Stimulated activated CD8-positive, alpha-beta memory T cell treated with anti-CD3 and anti-CD28 coated beads, Interleukin-4, amount 100 ng/mL, for 4 hours (primary cell): ENCODE measurements at regions not wholly inside any gene's neighbourhood (a gene's known extent, or its start where the extent isn't known, plus 50 kb on each side); places are given as distances from the start of the nearest gene placed in this dataset.

Source experiments
- DNase-seq, 2 donors: peaks; one replicate each; pipeline ENCODE4 v3.0.0-alpha.2; 2020; ENCODE audit warnings: low read depth in 2 of 2, low spot score in 1 of 2

DNA sequence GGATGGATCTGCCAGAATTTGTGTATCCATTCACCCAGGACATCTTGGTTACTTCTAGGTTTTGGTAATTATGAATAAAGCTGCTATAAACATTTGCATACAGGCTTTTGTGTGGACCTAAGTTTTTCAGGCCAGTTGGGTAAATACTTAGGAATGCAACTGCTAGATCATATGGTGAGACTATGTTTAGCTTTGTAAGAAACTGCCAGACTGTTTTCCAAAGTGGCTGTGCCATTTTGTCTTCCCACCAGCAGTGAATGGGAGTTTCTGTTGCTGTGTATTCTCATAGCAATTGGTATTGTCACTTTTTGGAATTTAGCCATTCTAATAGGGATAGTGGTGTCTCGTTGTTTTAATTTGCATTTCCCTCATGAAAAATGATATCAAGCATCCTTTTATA, 133.0 kb downstream of the KIF26A start:
- DNase-seq = no peak

DNA sequence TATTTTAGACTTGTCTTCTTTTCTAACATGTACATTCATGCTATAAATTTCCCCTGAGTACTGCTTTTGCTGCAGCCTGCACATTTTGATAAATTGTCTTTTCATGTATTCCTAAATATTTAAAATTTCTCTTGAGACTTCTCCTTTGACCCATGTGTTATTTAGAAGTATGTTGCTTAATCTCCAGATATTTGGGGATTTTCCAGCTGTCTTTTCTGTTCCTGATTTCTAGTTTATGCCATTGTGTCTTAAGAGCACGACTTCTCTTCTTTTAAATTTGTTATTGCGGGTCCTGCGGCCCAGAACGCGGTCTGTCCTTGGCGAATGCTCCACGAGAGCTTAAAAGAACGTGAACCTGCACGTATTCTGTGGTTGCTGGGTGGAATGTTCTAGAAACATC, 136.4 kb downstream of the KIF26A start:
- DNase-seq = no peak

DNA sequence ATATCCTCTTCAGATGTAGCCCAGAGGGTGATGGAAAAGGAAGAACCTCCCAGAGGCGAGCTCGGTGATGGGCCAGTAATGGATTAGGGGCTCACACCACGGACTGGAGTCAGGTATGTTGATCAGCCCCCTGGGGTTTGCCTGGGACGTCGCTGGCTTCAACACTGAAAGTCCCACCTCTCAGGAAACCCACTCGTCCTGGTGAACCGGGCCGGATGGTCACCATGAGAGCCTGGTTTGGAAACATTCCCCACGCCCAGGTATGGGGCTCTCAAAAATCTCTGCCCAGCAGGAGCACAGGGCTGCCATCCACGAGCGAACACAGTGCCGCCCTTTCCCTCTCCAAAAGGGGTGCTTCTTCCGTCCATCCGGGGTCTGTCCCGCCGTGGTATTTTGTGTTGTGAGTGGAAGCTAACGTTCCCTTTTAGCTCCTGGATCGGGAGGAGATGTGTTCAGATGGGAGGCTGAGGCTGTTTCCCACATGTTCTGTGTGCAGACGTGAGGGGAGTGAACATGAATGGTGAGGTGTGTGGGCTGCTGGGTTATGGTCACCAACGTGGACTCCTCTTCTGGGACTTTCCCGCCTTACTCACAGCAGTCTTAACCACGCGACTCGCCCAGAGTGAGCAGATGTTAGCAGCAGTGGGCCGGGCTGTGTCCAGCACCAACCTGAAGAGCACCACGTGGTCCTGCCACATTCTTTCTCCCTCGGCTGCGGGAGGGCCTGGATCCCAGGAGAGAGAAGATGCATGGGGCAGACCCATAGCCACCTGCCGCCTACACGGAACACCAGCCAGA, 139.2 kb downstream of the KIF26A start:
- no peak for DNase-seq

DNA sequence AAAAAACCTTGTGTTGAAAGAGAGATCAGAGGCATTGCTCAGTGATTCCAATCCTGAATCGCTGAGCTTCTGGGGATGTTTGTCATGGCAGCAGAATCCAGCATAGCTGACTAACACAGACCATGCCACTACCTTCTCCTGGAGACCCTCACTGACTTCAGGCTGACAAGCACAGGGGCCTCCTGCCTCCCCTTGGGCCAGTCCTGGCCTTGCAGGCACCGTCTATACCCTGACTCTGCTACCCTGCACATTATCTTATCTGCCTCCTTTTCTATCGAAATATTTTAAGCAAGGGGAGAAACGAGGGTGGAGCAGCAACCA, 139.8 kb downstream of the KIF26A start:
- no peak for DNase-seq

DNA sequence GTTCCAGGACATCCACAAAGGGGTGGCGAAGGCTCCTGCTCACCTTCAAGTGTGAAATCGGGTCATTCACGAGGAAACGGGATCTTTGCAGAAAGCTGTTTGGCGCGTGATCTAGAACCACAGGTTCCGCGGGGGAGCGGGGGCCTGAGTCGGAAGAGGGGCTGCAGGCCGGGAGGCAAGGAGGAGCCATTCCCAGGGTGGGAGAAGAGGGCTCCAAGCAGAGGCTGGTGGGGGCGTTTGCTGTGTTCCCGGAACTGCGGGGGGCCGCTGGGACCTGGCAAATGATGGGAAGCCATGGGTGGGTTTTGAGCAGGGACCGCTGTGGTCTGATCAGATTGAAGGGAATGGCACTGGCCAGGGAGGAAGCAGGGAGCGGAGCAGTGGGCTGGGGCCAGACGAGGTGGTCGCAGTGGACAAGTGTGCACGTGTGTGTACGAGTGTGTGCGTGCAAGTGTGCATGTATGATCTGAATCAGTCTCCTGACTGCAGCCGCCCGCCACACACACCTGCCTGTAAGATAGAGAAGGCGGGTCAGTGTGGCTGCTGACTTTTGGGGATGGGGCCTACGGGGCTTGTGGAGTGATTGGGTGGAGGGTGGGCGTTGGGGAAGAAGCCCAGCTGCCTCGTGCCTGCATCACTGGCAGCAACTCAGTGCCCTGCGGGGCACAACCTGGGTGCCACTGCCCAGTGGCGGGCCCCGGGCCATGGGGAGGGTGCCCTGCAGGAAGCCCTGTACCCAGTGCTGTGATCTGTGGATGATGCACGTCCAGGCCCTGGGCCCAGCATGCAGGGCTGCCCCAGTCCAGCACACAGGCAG, 141.9 kb downstream of the KIF26A start:
- DNase-seq = no peak

DNA sequence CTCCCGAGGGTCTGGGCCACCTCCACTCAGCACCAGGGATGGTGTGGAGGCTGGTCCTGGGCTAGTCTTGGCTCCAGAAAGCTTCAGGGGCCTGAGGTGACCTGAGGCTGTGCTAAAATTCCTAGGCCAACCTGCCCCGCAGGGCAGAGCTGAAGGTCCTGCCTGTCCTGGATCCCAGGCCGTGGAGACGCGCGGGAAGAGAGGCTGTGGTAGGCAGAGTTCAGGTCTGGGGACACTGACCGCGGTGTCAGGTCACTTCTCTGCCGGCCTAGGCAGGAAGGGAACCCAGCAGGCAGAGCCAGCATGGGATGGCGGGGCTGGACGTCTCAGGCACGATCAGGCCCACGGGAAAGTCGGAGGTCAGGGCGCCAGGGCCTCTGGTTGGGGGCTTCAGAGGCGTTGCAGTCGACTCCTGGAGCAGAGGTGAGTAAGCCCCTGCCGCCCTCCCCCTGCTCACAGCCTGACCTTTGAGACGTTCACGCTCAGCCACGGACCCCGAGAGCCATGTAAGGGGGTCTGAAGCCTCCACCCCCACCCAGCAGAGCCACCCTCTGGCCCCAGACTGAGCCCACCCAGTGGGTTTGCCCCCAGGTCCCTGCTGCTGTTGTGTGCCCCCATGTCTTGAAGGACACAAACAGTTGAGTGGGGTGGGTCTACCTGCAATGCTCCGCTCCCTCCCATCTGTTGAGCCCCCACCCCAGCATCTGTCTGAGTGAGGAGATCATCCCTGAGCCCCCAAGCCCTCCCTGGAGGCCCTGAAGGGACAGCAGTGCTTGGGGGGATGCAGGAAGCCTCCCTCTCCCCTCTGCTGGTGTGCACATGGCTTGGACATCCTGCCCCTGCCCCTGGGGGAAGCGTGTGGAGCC, 142.7 kb downstream of the KIF26A start:
- no peak for DNase-seq

DNA sequence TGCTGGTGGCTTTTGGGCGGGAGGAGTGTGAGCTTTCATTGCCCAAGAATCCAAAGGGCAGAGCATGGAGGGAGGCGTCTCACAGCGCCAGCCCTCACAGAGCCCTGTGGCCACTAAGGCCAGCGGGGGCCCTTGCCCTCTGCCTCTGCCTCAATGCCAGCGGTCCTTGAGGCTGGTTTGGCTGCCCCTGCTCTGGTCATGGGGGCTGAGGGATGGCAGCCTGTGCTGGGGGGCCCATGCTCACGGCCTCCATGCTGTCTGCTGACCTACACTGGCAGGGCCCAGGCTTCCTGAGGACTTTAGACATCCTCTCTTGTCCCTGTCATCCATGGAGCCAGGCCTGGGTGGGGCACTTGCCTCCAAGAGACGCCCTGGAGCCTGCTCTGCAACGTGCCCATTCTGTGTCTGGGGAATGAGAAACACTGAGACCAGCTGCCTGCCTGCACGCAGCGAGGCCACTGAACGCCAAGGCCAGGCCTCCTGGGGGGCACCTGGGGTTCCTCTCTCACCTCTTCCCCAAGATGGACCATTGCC, 143.4 kb downstream of the KIF26A start:
- no peak for DNase-seq

DNA sequence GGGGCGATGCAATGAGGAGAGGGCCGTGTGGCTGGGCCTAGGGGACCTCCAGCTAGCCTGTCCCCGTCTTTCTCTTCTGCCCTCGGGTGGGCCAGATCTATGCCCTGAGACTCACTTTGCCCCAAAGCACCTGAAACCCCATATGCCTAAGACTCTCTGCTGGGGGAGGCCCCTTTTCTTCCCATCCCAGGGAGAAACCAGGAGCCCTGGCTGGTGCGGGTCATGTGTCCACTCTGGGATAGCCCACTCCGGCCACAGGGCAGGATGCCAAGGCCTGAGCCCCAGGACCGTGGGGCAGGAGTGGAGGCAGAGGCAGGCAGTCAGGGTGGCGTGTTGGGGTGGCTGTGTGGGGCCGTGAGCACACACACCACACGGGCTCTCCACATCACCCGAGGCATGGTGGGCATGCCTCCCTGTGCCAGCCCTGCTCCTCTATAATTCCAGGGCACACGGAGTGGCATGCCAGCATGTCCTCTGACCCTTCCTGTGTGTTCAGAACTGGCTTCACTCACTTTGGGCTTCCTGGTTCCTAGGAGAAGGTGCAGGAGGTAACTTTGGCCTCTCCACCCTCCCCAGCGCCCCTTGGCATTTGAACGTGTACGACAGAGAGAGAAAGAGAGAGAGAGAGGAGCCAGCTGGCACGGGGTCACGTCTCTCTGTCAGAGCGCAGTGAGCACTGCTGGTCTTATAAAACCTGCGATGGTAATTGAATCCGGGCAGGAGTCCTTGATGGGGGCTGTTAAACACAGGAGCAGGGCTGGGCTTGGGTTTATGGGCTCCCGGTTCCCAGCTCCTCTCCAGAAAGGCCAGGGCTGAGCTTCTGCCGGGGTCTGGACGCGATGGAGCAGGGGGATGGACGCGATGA, 144.2 kb downstream of the KIF26A start:
- DNase-seq = no peak

DNA sequence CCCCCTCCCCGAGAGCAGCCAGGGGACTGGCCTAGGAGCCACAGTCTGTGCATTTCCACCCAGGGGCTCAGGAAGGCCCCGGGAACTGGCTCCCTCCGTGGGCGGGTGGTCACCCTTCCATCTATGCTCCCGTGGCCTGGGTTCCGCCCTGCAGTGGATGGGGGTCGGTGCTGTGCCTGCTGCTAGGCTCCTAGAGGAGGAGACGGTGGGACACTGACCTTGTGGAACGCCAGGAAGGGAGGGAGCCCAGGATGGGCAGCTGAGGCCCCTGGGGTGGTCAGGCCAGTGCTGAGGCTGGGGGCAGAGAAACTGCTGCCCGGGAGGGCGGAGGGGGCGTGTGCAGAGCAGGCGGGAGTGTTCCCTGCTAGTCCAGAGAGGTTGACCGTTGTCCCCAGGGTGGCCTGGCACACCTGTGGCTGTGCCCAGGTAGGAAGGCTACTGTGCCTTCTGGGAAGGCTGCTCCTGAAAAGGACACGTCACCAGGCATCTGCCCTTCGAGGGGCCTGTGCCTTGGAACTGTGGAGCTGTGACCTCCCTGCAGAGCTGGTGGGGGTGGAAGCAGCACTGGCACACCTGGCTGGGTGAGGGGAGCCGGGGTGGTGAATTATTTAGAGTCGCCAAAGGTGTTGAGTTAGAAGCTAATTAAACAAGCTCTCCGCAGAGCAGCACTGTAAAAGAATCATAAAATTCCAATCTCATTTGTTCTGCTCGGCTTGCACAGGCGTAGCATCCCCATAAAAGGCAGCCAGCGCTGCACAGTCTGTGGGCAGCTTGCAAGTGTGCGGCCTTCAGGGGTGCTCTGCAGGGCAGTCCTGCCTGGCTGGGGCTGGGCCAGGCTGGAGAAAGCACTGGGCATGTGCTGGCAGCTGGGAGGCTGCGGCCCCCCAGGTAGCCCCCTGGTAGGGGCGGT, 145.1 kb downstream of the KIF26A start:
- no peak for DNase-seq

DNA sequence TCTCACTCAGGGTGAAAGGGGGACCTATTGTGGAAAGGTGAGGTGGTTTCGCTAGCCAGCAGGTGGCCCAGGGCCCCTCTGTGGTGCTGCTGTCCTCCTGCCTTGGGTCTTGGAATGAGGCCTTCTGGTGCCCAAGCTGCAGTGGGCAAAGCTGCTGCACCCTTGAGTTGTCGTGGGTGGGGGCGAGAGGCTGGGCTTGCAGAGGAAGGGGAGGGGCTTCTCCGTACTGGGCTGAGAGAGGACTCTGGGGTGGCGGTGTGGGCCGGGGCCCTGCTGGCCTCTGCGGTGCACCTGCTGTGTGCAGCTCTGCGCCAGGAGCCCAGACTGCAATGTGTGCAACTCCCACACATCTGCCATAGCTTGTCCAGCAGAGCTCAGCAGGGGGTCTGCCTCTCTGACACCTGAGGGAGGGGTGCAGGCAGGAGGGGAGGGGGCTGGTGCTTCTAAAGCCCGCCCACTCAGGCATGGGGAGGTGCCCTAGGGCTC, 145.8 kb downstream of the KIF26A start:
- no peak for DNase-seq

DNA sequence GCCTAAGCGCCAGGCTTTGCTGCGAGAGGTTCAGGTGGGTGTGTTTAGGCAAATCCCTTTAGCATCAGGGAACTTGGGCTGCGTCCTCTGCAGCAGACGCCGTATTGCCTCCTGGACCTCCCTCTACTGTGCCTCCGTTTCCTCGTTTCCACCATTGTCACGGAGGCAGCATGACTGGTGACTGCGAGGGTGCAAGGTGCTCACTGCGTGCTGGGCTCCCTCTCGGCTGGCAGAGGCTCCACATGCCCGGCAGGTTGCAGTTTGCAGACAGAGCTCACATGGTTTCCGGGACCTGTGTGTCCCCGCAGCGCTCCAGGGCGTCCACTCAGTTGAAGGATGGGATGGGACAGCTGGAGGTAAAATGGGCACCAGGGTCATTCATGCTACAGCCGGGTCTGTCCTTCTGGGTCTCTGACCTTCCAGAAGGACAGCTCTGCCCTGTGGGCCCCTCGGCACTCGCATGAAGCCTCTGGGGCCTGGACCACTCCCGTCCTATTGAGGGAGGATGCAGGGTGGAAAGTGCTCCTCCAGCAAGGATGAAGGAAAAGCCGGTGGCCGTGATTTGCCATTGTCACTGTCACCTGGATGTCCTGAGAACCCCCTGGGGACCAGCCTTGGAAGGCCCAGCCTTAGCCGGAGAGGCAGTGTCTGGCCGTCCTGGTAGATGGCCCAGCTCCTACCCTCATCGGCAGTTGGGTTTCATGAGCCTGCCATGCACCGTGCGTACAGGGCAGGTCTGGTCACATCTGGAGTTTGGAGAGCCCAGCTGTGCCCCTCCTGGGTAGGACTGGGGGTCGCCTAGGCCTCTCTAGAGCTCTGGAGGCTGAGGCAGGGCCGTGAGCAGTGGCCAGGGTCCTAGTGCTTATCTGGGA, 146.5 kb downstream of the KIF26A start:
- DNase-seq = no peak

DNA sequence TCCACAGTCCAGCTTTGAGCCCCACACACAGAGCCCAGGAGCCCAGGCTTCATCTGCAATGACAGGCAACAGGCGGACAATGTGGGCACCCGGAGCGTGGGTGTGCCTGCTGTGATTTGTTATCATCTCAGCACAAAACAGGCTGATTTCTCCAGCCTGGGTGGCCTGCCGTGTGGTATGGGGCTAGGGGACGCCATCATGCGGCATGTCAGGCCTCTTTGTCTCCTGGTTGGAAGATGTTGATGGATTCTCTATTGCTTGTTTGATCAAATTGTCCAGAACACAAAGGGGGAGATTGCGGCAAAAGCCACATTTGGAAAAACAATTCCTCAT, 147.1 kb downstream of the KIF26A start:
- no peak for DNase-seq

DNA sequence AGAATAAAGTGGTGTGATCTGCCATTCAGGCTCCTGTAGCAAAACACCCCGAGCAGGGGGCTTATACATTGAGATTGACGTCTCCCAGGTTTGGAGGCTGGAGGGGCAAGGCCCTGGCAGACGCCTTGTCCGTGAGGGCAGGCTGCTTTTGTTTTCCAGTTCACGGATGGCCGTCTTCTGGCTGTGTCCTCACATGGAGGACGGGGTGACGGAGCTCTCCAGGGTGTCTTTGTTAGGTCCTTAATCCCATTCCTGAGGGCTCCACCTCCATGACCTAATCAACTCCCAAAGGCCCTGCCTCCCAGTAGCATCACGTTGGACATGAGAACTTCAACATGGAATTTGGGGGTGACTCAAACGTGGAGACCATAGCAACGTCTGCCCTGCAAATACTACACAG, 147.7 kb downstream of the KIF26A start:
- no peak for DNase-seq

DNA sequence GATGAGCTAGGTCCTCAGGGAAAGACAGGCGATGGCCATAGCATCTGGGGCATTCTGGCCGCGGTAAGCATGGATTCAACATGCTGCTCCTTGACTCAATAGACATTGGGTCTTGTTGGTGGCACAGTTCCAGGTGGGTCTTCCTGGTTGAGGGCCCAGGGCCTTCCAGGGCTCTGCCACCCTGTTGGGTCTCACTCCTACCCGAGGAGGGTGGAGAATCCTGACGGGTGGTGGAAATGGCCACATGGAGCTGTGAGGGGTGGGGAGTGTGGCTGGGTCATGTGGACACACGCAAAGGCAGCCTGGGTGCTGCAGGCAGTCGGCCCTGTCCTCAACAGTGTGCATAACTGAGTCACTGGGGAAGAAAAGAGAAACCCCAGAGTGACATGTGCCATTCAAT, 148.1 kb downstream of the KIF26A start:
- no peak for DNase-seq

DNA sequence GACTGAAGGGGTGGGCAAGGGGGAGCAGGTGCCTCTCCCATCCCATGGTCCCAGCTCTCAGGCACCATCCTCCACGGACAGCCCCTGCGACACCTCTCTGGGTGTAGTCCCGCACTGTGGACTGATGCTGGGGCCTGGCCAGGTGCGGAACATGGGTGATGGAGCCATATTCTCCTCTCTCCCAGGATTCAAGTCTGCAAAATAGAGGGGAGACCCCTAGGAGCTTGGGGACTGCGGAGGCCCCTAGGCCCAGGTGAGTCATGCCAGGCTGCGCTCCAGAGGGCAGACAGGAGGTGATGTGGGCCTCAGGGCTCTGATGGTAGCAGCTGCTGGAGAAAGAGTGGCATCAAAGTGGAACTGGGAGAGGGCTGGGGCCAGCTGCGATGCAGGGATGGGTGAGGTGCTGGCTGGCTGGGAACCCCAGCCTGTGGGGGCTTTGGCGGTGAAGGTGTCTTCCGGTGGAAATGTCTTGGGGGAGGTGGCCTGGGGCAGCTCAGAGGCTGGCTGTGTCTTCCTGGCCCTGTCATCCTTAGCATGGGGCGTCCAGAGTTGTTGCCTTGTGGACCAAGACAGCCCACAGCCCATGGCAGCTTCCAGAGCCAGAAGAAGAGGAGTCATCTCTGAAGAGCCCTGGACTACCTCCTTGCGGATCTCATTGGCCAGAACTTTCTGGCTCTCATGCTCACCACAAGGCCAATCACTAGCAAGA, 149.1 kb downstream of the KIF26A start:
- DNase-seq = no peak

DNA sequence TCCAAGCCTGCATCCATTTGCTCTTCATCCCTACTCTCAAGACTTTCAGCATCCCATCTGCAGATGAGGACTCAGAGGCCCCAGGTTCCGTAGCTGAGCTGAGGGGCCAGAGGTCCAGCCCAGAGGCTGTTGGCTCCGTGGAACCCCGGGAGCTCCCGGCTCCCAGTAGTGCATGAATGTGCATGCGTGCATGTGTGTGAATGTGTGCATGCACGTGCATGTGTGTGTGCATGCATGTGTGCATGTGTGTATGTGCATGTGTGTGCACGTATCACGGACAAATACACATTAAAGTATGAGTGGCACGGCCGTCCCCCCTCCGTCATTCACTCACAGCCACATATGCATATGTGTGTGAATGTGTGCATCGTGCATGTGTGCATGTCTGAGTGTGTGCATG, 149.9 kb downstream of the KIF26A start:
- DNase-seq = no peak

DNA sequence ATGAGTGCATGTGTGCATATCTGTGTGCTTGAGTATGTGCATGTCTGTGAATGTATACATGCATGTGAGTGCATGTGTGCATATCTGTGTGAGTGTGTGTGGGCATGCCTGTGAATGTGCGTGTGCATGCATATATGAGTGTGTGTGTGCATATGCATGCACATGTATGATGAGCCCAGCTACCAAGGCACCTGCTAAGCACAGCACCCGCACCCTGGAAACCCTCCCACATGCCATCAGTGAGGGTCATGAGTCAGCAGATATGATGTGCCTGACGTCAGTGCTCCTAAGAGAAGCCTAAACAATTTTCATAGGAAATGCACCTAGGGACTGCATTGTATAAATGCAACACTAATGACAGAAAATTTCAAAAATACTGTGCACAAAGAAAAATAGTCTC, 151.1 kb downstream of the KIF26A start:
- no peak for DNase-seq
